HL-60 (cell line): ENCODE measurements at regions not wholly inside any gene's neighbourhood (a gene's known extent, or its start where the extent isn't known, plus 50 kb on each side); places are given as distances from the start of the nearest gene placed in this dataset.
A peak's percentile ranks its signal among the peaks of the same experiment; 100 is the strongest.

ENCODE experiments used
- DNase-seq, 2 experiments: peaks; one replicate each; pipeline ENCODE4 v3.0.0-alpha.2; 2010 to 2020; ENCODE audit warnings: low read depth in 1 of 2, low spot score in 1 of 2
- H3K27ac ChIP-seq: fragments of 250-450 bp; sonication (Bioruptor Pico); replicated peaks from 2 replicates; pipeline ENCODE4 v1.5.1; 2020; ENCODE audit warnings: mild to moderate bottlenecking, moderate library complexity
- H3K27me3 ChIP-seq: fragments of 250-450 bp; sonication (Bioruptor Pico); 2 replicates; pipeline ENCODE4 v1.5.1; 2021; ENCODE audit warnings: mild to moderate bottlenecking, moderate library complexity; ENCODE audit not compliant: insufficient read depth, poor library complexity, severe bottlenecking
- H3K4me3 ChIP-seq: replicated peaks from 2 replicates; pipeline ENCODE4 v1.5.1; 2011; ENCODE audit warnings: mild to moderate bottlenecking, control low read depth, low read length; ENCODE audit not compliant: insufficient read depth
- CTCF ChIP-seq: IDR thresholded peaks from one replicate; pipeline ENCODE4 v1.5.1; 2011; ENCODE audit warnings: low read length, control low read depth, inconsistent platforms; ENCODE audit not compliant: insufficient read depth
- GABPA ChIP-seq: IDR thresholded peaks from 2 replicates; pipeline ENCODE4 v1.6.1; 2012; ENCODE audit warnings: low read depth
- POLR2AphosphoS5 ChIP-seq: IDR thresholded peaks from 2 replicates; pipeline ENCODE4 v1.6.1; 2012; ENCODE audit warnings: low read depth
- REST ChIP-seq: IDR thresholded peaks from 2 replicates; pipeline ENCODE4 v1.6.1; 2012; ENCODE audit warnings: low read depth; ENCODE audit not compliant: insufficient replicate concordance
- SPI1 ChIP-seq: IDR thresholded peaks from 2 replicates; pipeline ENCODE4 v1.6.1; 2012; ENCODE audit warnings: low read depth, mild to moderate bottlenecking, borderline replicate concordance

GRCh38 chr13:50141375-50141975 is 126.2 kb downstream of the KCNRG start:
- no peaks in the 10 kb centered on the region for H3K27me3 ChIP-seq
- TF ChIP-seq SPI1 (peak; percentile 84; the same call in 1 of the 2 replicates), REST (no peak)
- peak overlapping the region; percentile 75 for H3K27ac ChIP-seq
- DNase-seq, result peak; percentile 49 to 66
- H3K4me3 ChIP-seq, result peak overlapping the region; percentile 22; the same call in 1 of the 2 replicates

- TF ChIP-seq SPI1 (no peak), REST (no peak), CTCF (no peak)
- H3K27ac ChIP-seq, result no peak overlapping the region
- no peaks in the 10 kb centered on the region for H3K27me3 ChIP-seq
- DNase-seq, result no peak
- H3K4me3 ChIP-seq, result no peak overlapping the region
Measured at GRCh38 chr13:50144246-50145160, 129.3 kb downstream of the KCNRG start.

- no peaks in the 10 kb centered on the region for H3K27me3 ChIP-seq
- no peak overlapping the region for H3K4me3 ChIP-seq
- TF ChIP-seq REST, result no peak
- TF ChIP-seq SPI1, result no peak
- no peak for TF ChIP-seq CTCF
- no peak for TF ChIP-seq POLR2AphosphoS5
- TF ChIP-seq GABPA, result no peak
- H3K27ac ChIP-seq, result no peak overlapping the region
- DNase-seq, result no peak
Measured at GRCh38 chr13:50149214-50149613, 134.0 kb downstream of the KCNRG start.
